Heart right ventricle (tissue), 16 donors: ENCODE measurements at regions not wholly inside any gene's neighbourhood (a gene's known extent, or its start where the extent isn't known, plus 50 kb on each side); places are given as distances from the start of the nearest gene placed in this dataset.

Experiments
- ATAC-seq, 8 donors: fragments of 200-7000 bp; cut with Tn5 transposase; one replicate each; pipeline ENCODE4 v1.9.1; 2020; ENCODE audit warnings: mild to moderate bottlenecking in 8 of 8, moderate library complexity in 8 of 8, moderate number of reproducible peaks in 1 of 8
- DNase-seq, 2 donors: peaks; one replicate each; pipeline ENCODE4 v3.0.0-alpha.2; 2020
- H3K27ac ChIP-seq, 10 donors: fragments of 200-600 bp; sonication (generic) in 2 of 10; one replicate each; pipeline versions ENCODE4 v1.5.0 to v1.8.0; 2020 to 2022; ENCODE audit warnings: mild to moderate bottlenecking in 3 of 10
- H3K27me3 ChIP-seq, 7 donors: fragments of 200-600 bp; one replicate each; pipeline ENCODE4 v1.8.0; 2021 to 2022; ENCODE audit warnings: mild to moderate bottlenecking in 2 of 7
- H3K36me3 ChIP-seq, 9 donors: fragments of 200-600 bp; sonication (generic) in 1 of 9; one replicate each; pipeline versions ENCODE4 v1.5.0 to v1.8.0; 2020 to 2022; ENCODE audit warnings: mild to moderate bottlenecking in 2 of 9
- H3K4me1 ChIP-seq, 9 donors: fragments of 200-600 bp; sonication (generic) in 1 of 9; one replicate each; pipeline versions ENCODE4 v1.5.0 to v1.8.0; 2020 to 2022; ENCODE audit warnings: mild to moderate bottlenecking in 4 of 9
- H3K4me3 ChIP-seq, 10 donors: fragments of 200-600 bp; sonication (generic) in 2 of 10; one replicate each; pipeline versions ENCODE4 v1.5.0 to v1.8.0; 2020 to 2022; ENCODE audit warnings: mild to moderate bottlenecking in 7 of 10, moderate library complexity in 2 of 10
- H3K9me3 ChIP-seq, 11 donors: fragments of 200-600 bp in 10 of 11; sonication (generic) in 2 of 11; one replicate each; pipeline versions ENCODE4 v1.5.0 to v1.8.0; 2013 to 2022; ENCODE audit warnings: mild to moderate bottlenecking in 2 of 11, control low read depth in 1 of 11, moderate library complexity in 1 of 11
- CTCF ChIP-seq, 9 donors: fragments of 200-600 bp; sonication (generic) in 2 of 9; IDR thresholded peaks; one replicate each; pipeline versions ENCODE4 v1.5.0 to v1.8.0; 2021 to 2022; ENCODE audit warnings: antibody characterized with exemption in 9 of 9, mild to moderate bottlenecking in 5 of 9, moderate library complexity in 1 of 9
- WGBS, 2 donors: extraction: QIAGEN DNeasy Blood & Tissue Kit; methylation state at CpG; one replicate each; pipeline ENCODE4 v1.1.7; 2013; ENCODE audit warnings: inconsistent platforms in 1 of 2; 5-methylcytosine and 5-hydroxymethylcytosine counted together
- intact Hi-C, 10 donors: fragments of 100-400 bp; cut with DNase I; formaldehyde crosslinking; loops; one replicate each; pipeline versions ENCODE4 v1.11.1 to v1.14.2; 2022
- donor health status: Arrhythmogenic right ventricular cardiomyopathy.
- donor health status: ischemic (EF 13 %, LVEDD 7.1; RV severe dilation, severe dysfunction).
- donor health status: healthy with polysubstance abuse.
- donor health status: DM: no; HTN: yes; CAD: no.
- donor health status: DM: no; HTN: no; CAD: no.
- donor health status: ischemic (EF 25% LVEDD 6.9; RV normal size, moderate dysfunction).
- donor health status: ischemic (EF 25% LVEDD 5.7; RV mildly dilated, moderate dysfunction).
- donor health status: healthy.
- donor health status: DM: yes; HTN: yes; CAD: no.
- donor health status: Ischemic cardiomyopathy.
- donor health status: ischemic (EF 35%, LVEDD 5.7; RV mildly dilated, moderate dysfunction).
- donor health status: nonischemic (EF 11% LVEDD 7.7; RV severe dilation, severe dysfunction).
- donor health status: DM: yes; HTN: yes; CAD: no.
- donor health status: PGD.
- donor health status: ischemic (EF 29% LVEDD 5.4; RV normal size, mild dysfunction).
- donor health status: nonischemic (EF 23%, LVEDD 6.1; RV moderate dilation, normal function).

DNA sequence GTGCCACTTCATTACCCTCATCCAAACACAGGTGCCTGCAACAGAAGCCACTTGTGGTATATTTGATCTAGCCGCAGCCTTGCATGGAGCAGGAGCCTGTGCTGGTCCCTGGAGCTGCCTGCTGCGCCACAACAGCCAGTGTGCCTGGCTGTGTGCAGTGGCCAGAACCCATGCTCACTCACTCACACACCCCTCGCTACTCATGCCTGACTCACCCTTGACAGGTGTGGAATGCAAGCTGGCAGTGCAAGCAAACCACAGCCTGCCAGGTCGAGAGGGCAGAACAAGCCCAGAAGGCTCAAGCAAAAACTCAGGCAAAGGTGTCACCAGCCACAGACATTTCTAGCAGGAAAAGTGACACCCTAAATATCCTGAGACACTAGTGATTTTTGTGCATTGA lies 1510.9 kb downstream of the KCNT2 start:
- no peak for TF ChIP-seq CTCF (IDR thresholded peaks at IDR 0.05)
- ATAC-seq (no peak), DNase-seq (no peak)
- Histone ChIP-seq H3K4me1 (no peaks in the 10 kb centered on the region), H3K36me3 (no peaks in the 10 kb centered on the region), H3K9me3 (peaks cover 0 to 5% (median 0%) of the 10 kb centered on the region in 11 donors), H3K4me3 (no peak overlapping the region), H3K27ac (no peak overlapping the region), H3K27me3 (no peaks in the 10 kb centered on the region)
- intact Hi-C loops = no loop called here
- 76 to 78% methylated on average over 4 of the region's 4 CpGs for WGBS, 2 donors

DNA sequence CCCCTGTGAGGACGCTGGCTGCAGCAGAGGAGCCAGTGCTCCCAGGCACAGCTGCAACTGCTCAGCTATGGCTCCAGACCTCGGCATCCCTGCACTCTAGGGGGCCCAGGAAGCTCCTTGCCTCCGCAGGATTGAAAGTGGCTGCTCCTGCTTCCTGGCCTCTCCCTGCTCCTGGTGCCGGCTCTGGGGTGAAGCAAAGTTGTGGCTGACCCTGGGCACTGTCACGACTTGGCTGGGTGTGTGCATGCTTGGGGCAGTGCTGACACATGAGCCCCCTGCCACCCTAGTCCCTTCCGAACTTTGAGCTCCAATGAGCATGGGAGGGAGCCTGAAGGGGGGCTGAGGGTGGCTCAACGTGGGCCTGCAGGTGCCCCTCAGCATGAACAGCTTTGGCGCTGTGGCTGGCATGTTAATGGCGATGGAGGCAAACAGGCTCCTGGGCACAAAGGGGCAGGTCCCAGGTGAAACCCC lies 1512.2 kb downstream of the KCNT2 start:
- no peak overlapping the region for H3K4me3 ChIP-seq
- WGBS, 2 donors = 77 to 79% methylated on average over 9 of the region's 9 CpGs
- no peaks in the 10 kb centered on the region for H3K36me3 ChIP-seq
- peaks cover 0 to 5% (median 0%) of the 10 kb centered on the region in 11 donors for H3K9me3 ChIP-seq
- H3K27me3 ChIP-seq = no peaks in the 10 kb centered on the region
- no peaks in the 10 kb centered on the region for H3K4me1 ChIP-seq
- no peak overlapping the region for H3K27ac ChIP-seq
- TF ChIP-seq CTCF (IDR thresholded peaks at IDR 0.05) = no peak
- no peak for ATAC-seq
- intact Hi-C loops = no loop called here
- no peak for DNase-seq

GRCh38 chr1:195085196-195085595 lies 1523.0 kb downstream of the KCNT2 start:
- no peaks in the 10 kb centered on the region for H3K36me3 ChIP-seq
- intact Hi-C loops = no loop called here
- no peaks in the 10 kb centered on the region for H3K9me3 ChIP-seq
- no peak overlapping the region for H3K27ac ChIP-seq
- no peaks in the 10 kb centered on the region for H3K4me1 ChIP-seq
- DNase-seq (no peak), ATAC-seq (no peak)
- no peak for TF ChIP-seq CTCF (IDR thresholded peaks at IDR 0.05)
- H3K4me3 ChIP-seq = no peak overlapping the region
- H3K27me3 ChIP-seq = no peaks in the 10 kb centered on the region
- WGBS, 2 donors = 73 to 85% methylated on average over 3 of the region's 3 CpGs

DNA sequence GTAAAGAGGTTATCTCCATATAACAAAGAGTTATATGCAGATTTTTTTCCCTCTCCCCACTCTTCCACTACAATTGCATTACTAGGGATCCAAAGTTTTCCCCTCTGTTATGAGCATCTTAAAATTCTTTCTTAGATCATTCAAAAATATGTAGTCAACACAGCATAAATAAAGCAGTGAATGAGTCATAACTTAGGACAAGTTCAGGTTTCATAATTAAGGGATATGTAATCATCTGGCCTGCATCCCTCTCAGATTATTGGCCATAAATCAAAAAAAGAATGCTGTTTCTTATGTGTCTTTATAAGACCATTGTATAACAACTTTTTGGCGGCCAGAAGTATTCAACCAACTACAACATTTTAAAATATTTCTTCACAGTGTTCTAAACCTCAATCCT lies 1526.1 kb downstream of the KCNT2 start:
- Histone ChIP-seq H3K36me3 (no peaks in the 10 kb centered on the region), H3K9me3 (no peaks in the 10 kb centered on the region), H3K4me1 (no peaks in the 10 kb centered on the region), H3K27me3 (no peaks in the 10 kb centered on the region), H3K4me3 (no peak overlapping the region), H3K27ac (no peak overlapping the region)
- TF ChIP-seq CTCF (IDR thresholded peaks at IDR 0.05) = no peak
- 65 to 77% methylated on average over 1 of the region's 1 CpG for WGBS, 2 donors
- DNase-seq = no peak
- intact Hi-C loops = no loop called here
- no peak for ATAC-seq
